ENCODE measurements at regions not wholly inside any gene's neighbourhood (a gene's known extent, or its start where the extent isn't known, plus 50 kb on each side); places are given as distances from the start of the nearest gene placed in this dataset.

- TF ChIP-seq CTCF (conservative IDR thresholded peaks at IDR 0.05; ENCODE audit: low read length): no peak
- TF ChIP-seq EZH2phosphoT487 (IDR thresholded peaks at IDR 0.05; ENCODE audit: borderline replicate concordance, low read depth, low read length): no peak
Measured at GRCh38 chr11:128161994-128162393, 425.4 kb downstream of the ETS1 start.
